Activated CD8-positive, alpha-beta T cell treated with anti-CD3 and anti-CD28 coated beads for 36 hours (primary cell): ENCODE measurements at regions not wholly inside any gene's neighbourhood (a gene's known extent, or its start where the extent isn't known, plus 50 kb on each side); places are given as distances from the start of the nearest gene placed in this dataset.
"Not testable (repeated sequence)": the region's sequence is repeated elsewhere in the genome, so short reads cannot be mapped to it uniquely, and the experiment has no call there.

Source experiments
- ATAC-seq: fragments of 200-7000 bp; cut with Tn5 transposase; one replicate; pipeline ENCODE4 v1.10.0; 2021; ENCODE audit warnings: mild to moderate bottlenecking, moderate library complexity
- CTCF ChIA-PET: fragments of 350-600 bp; sonication (Branson Sonifier 250); formaldehyde crosslinking; loops from one replicate; lab custom pipeline; 2021; ENCODE audit warnings: antibody characterized with exemption; lab: Charles Lee
- POLR2A ChIA-PET: fragments of 350-600 bp; sonication (Branson Sonifier 250); formaldehyde crosslinking; loops from one replicate; lab custom pipeline; 2021; ENCODE audit warnings: antibody characterized with exemption; lab: Charles Lee
- DNase-seq: peaks from one replicate; pipeline ENCODE4 v3.0.0-alpha.2; 2020
- H3K27ac Mint-ChIP-seq: one replicate; pipeline ENCODE4 v1.8.0; 2021; ENCODE audit warnings: mild to moderate bottlenecking, mixed read lengths
- H3K27me3 Mint-ChIP-seq: one replicate; pipeline ENCODE4 v1.8.0; 2021; ENCODE audit warnings: mixed read lengths
- H3K36me3 Mint-ChIP-seq: one replicate; pipeline ENCODE4 v1.8.0; 2021; ENCODE audit warnings: low read depth, mixed read lengths
- H3K4me1 Mint-ChIP-seq: one replicate; pipeline ENCODE4 v1.8.0; 2021; ENCODE audit warnings: low read depth, mixed read lengths
- H3K4me3 Mint-ChIP-seq: one replicate; pipeline ENCODE4 v1.8.0; 2021; ENCODE audit warnings: mild to moderate bottlenecking, moderate library complexity, mixed read lengths
- H3K9me3 Mint-ChIP-seq: one replicate; pipeline ENCODE4 v1.8.0; 2021; ENCODE audit warnings: mixed read lengths
- intact Hi-C: fragments of 100-400 bp; cut with micrococcal nuclease; formaldehyde crosslinking; loops from one replicate; pipeline ENCODE4 v1.10.0; 2022
- TF ChIP-seq, protein P1 (sequence below): fragments of 200-600 bp; IDR thresholded peaks from one replicate; pipeline ENCODE4 v1.8.0; 2022; ENCODE audit warnings: antibody characterized with exemption, mild to moderate bottlenecking

DNA sequence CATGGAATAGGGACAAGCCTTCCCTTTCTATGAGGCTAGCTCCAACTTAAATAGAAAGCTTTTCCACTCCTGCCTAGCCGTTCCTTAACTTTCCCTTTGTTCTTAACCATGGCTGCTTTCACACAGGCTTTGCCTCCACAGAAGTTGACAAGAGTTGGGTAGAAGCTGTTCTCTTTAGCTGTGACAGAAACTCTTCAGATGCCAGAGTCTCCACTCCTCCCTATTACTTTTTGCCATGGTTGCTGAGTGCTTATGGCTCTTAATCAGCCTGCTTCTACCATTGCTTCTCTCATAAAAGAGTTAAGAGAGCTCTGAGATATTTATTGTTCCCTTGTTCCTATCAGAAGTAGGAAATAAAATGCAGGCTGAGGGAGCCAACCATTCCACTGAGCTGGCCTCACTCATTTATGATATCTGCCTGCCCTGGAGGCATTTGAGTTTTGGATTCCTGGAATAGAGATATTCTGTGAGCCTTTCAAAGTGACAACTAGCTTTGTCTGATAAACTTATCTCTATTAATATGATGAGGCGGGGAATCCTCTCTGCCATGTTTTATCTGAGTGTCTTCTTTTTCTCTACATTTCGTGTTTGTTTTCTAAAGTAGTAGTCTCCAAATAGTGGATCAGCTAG is 162.6 kb downstream of the DMAC1 start:
- H3K9me3 Mint-ChIP-seq, result peaks cover 3% of the 10 kb centered on the region
- no peak overlapping the region for H3K4me3 Mint-ChIP-seq
- ChIA-PET CTCF (interaction anchor here (1.1 to 1.2 kb wide), 2 partner anchors 10 to 22 kb away, joined by 3 read pairs; no protein-coding TSS in a partner anchor), POLR2A (no interaction called here)
- no peaks in the 10 kb centered on the region for H3K27me3 Mint-ChIP-seq
- H3K4me1 Mint-ChIP-seq, result no peaks in the 10 kb centered on the region
- ATAC-seq (no peak), DNase-seq (no peak)
- H3K27ac Mint-ChIP-seq, result no peak overlapping the region
- H3K36me3 Mint-ChIP-seq, result no peaks in the 10 kb centered on the region
- TF ChIP-seq, protein P1, sequence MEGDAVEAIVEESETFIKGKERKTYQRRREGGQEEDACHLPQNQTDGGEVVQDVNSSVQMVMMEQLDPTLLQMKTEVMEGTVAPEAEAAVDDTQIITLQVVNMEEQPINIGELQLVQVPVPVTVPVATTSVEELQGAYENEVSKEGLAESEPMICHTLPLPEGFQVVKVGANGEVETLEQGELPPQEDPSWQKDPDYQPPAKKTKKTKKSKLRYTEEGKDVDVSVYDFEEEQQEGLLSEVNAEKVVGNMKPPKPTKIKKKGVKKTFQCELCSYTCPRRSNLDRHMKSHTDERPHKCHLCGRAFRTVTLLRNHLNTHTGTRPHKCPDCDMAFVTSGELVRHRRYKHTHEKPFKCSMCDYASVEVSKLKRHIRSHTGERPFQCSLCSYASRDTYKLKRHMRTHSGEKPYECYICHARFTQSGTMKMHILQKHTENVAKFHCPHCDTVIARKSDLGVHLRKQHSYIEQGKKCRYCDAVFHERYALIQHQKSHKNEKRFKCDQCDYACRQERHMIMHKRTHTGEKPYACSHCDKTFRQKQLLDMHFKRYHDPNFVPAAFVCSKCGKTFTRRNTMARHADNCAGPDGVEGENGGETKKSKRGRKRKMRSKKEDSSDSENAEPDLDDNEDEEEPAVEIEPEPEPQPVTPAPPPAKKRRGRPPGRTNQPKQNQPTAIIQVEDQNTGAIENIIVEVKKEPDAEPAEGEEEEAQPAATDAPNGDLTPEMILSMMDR, result no peak
- intact Hi-C loops, result no loop called here

DNA sequence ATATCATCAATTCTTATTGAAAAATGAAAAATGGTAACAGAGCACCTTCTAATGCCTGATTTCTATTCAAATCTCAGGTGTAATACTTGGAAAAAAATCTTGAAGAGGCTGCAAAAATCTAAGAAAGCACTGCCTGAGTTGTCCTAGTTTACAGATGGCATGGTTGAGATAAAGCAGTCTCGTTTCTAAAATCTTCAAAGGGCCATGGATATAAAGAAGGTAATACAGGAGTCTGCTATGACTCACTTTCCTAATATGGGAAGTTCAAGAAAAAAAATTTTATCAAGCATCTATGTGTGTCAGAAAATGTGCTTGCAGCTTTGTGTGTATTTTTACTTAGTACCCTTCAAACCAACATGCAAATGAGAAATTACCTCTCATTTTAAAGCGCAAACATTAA is 163.3 kb downstream of the DMAC1 start:
- Mint-ChIP-seq H3K4me3 (no peak overlapping the region), H3K4me1 (no peaks in the 10 kb centered on the region)
- POLR2A ChIA-PET, result no interaction called here

DNA sequence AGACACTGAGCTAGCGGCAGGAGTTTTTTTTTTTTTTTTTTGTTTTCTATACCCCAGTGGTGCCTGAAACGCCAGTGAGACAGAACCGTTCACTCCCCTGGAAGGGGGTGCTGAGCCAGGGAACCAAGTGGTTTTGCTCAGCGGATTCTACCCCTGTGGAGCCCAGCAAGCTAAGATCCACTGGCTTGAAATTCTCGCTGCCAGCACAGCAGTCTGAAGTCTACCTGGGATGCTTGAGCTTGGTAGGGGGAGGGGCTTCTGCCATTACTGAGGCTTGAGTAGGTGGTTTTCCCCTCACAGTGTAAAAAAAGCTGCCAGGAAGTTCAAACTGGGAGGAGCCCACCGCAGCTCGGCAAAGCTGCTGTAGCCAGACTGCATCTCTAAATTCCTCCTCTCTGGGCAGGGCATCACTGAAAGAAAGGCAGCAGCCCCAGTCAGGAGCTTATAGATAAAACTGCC is 173.0 kb downstream of the DMAC1 start:
- peak; percentile 64 for ATAC-seq
- H3K27me3 Mint-ChIP-seq, intact Hi-C loops, POLR2A ChIA-PET: not testable (repeated sequence)
- DNase-seq, result peak; percentile 56
- H3K27ac Mint-ChIP-seq, result peak overlapping the region; percentile 70
- H3K4me3 Mint-ChIP-seq, result peak overlapping the region; percentile 42
- H3K9me3 Mint-ChIP-seq, result peaks cover 28% of the 10 kb centered on the region
- H3K36me3 Mint-ChIP-seq, result peaks cover 13% of the 10 kb centered on the region
- H3K4me1 Mint-ChIP-seq, result peaks cover 17% of the 10 kb centered on the region
- CTCF ChIA-PET, result interaction anchor here (0.9 kb wide), 1 partner anchor 10 kb away, joined by 3 read pairs; no protein-coding TSS in a partner anchor

More for the DNA sequence above, 163.3 kb downstream of the DMAC1 start:
- peaks cover 9% of the 10 kb centered on the region for H3K9me3 Mint-ChIP-seq
- CTCF ChIA-PET, result interaction anchor here (1.1 kb wide), 1 partner anchor 10 kb away, joined by 3 read pairs; no protein-coding TSS in a partner anchor
- TF ChIP-seq, protein P1, result no peak
- intact Hi-C loops, result no loop called here
- no peak for ATAC-seq
- H3K27ac Mint-ChIP-seq, result no peak overlapping the region
- H3K27me3 Mint-ChIP-seq, result no peaks in the 10 kb centered on the region
- no peaks in the 10 kb centered on the region for H3K36me3 Mint-ChIP-seq
- DNase-seq, result no peak

GRCh38 chr9:7622481-7622880 is 177.1 kb downstream of the DMAC1 start:
- Mint-ChIP-seq H3K4me1 (peaks cover 17% of the 10 kb centered on the region), H3K27me3 (no peaks in the 10 kb centered on the region), H3K4me3 (no peak overlapping the region), H3K9me3 (peaks cover 5% of the 10 kb centered on the region), H3K27ac (no peak overlapping the region), H3K36me3 (peaks cover 3% of the 10 kb centered on the region)
- ChIA-PET POLR2A (no interaction called here), CTCF (no interaction called here)
- DNase-seq, result no peak
- no peak for ATAC-seq
- intact Hi-C loops, result no loop called here
- TF ChIP-seq, protein P1, result no peak

DNA sequence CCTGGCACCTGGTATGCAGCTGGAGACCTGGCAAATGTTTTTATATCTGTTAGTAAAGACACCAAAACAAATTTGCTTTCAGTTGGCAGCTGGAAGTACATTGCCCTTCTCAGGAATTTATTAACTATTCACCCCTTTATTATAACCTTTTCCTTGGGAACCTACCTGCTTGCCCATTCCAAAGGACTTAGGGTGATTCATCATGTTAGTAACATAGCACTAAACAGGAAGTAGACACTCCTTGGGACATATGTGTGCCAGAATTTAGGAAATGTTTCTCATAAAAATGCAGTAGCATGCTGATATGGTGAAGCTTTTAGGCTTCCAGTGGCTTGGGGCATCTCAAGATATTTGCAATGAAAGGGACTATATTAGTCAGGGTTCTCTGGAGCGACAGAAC is 184.2 kb downstream of the DMAC1 start:
- ATAC-seq (no peak), DNase-seq (no peak)
- TF ChIP-seq, protein P1, result no peak
- H3K4me3 Mint-ChIP-seq, result no peak overlapping the region
- CTCF ChIA-PET, result no interaction called here
- no peak overlapping the region for H3K27ac Mint-ChIP-seq
- H3K4me1 Mint-ChIP-seq, result peaks cover 22% of the 10 kb centered on the region
- POLR2A ChIA-PET, result no interaction called here
- H3K27me3 Mint-ChIP-seq, result no peaks in the 10 kb centered on the region
- H3K36me3 Mint-ChIP-seq, result no peaks in the 10 kb centered on the region
- H3K9me3 Mint-ChIP-seq, result peaks cover 1% of the 10 kb centered on the region
- intact Hi-C loops, result no loop called here
